ENCODE measurements at regions not wholly inside any gene's neighbourhood (a gene's known extent, or its start where the extent isn't known, plus 50 kb on each side); places are given as distances from the start of the nearest gene placed in this dataset.

DNA sequence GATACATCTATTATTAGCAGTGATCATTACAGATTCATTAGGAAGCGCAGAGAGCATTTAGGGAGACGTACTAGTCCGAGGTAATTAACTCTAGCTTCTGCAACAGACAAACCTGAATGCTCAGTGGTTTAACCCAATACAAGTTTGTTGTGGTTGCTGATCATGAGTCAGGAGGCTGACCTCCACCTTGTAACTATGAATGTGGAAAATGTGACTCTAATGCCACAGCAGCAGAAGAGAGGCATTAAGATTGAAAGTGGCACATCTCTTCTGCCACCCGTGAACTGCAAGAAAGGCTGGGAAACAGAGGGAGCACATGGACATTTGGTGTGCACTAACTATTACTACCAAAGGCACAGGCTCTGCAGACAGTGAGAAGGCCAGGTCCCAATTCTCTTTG is 71.2 kb upstream of the C3orf80 start:
- no peak for TF ChIP-seq POLR2A (IDR thresholded peaks at IDR 0.05)
- TF ChIP-seq, protein P1, sequence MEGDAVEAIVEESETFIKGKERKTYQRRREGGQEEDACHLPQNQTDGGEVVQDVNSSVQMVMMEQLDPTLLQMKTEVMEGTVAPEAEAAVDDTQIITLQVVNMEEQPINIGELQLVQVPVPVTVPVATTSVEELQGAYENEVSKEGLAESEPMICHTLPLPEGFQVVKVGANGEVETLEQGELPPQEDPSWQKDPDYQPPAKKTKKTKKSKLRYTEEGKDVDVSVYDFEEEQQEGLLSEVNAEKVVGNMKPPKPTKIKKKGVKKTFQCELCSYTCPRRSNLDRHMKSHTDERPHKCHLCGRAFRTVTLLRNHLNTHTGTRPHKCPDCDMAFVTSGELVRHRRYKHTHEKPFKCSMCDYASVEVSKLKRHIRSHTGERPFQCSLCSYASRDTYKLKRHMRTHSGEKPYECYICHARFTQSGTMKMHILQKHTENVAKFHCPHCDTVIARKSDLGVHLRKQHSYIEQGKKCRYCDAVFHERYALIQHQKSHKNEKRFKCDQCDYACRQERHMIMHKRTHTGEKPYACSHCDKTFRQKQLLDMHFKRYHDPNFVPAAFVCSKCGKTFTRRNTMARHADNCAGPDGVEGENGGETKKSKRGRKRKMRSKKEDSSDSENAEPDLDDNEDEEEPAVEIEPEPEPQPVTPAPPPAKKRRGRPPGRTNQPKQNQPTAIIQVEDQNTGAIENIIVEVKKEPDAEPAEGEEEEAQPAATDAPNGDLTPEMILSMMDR (IDR thresholded peaks at IDR 0.05): no peak
